Brain microvascular endothelial cell (primary cell): ENCODE measurements at regions not wholly inside any gene's neighbourhood (a gene's known extent, or its start where the extent isn't known, plus 50 kb on each side); places are given as distances from the start of the nearest gene placed in this dataset.

Experiments
- DNase-seq: peaks from one replicate; pipeline ENCODE4 v3.0.0-alpha.2; 2020
- H3K27ac ChIP-seq: fragments of 250-450 bp; sonication (Bioruptor Pico); 2 replicates; pipeline ENCODE4 v1.5.1; 2020; ENCODE audit warnings: mild to moderate bottlenecking, moderate library complexity
- H3K27me3 ChIP-seq: fragments of 250-450 bp; sonication (Bioruptor Pico); replicated peaks from 2 replicates; pipeline ENCODE4 v1.5.1; 2020; ENCODE audit warnings: mild to moderate bottlenecking
- H3K36me3 ChIP-seq: fragments of 250-450 bp; sonication (Bioruptor Pico); replicated peaks from 2 replicates; pipeline ENCODE4 v1.5.1; 2020; ENCODE audit warnings: mild to moderate bottlenecking
- H3K4me3 ChIP-seq: 2 replicates; pipeline ENCODE4 v1.5.1; 2011; ENCODE audit warnings: low read depth, mild to moderate bottlenecking, control low read depth, low read length, moderate library complexity
- in situ Hi-C: cut with HindIII; loops from 2 replicates; pipeline ENCODE4 v1.10.0; 2017; ENCODE audit warnings: low sequenced_read_pairs, low pct_ligation_motif_present
- TF ChIP-seq, protein P1 (sequence below): IDR thresholded peaks from 2 replicates; pipeline ENCODE4 v1.5.1; 2011; ENCODE audit warnings: low read depth, mild to moderate bottlenecking, moderate library complexity, low read length, control low read depth, inconsistent platforms; ENCODE audit errors: missing control alignments

GRCh38 chr15:69806287-69806915 is 291.3 kb downstream of the TLE3 start:
- TF ChIP-seq, protein P1, sequence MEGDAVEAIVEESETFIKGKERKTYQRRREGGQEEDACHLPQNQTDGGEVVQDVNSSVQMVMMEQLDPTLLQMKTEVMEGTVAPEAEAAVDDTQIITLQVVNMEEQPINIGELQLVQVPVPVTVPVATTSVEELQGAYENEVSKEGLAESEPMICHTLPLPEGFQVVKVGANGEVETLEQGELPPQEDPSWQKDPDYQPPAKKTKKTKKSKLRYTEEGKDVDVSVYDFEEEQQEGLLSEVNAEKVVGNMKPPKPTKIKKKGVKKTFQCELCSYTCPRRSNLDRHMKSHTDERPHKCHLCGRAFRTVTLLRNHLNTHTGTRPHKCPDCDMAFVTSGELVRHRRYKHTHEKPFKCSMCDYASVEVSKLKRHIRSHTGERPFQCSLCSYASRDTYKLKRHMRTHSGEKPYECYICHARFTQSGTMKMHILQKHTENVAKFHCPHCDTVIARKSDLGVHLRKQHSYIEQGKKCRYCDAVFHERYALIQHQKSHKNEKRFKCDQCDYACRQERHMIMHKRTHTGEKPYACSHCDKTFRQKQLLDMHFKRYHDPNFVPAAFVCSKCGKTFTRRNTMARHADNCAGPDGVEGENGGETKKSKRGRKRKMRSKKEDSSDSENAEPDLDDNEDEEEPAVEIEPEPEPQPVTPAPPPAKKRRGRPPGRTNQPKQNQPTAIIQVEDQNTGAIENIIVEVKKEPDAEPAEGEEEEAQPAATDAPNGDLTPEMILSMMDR, result no peak
- H3K27ac ChIP-seq, result no peak overlapping the region
- H3K27me3 ChIP-seq, result no peaks in the 10 kb centered on the region
- in situ Hi-C loops, result no loop called here
- no peaks in the 10 kb centered on the region for H3K36me3 ChIP-seq
- DNase-seq, result no peak
- no peak overlapping the region for H3K4me3 ChIP-seq

GRCh38 chr15:69807721-69808120 is 290.0 kb downstream of the TLE3 start:
- in situ Hi-C loops, result no loop called here
- peak; percentile 33 for DNase-seq
- TF ChIP-seq, protein P1, result no peak
- Histone ChIP-seq H3K27me3 (no peaks in the 10 kb centered on the region), H3K36me3 (no peaks in the 10 kb centered on the region), H3K27ac (no peak overlapping the region), H3K4me3 (no peak overlapping the region)

DNA sequence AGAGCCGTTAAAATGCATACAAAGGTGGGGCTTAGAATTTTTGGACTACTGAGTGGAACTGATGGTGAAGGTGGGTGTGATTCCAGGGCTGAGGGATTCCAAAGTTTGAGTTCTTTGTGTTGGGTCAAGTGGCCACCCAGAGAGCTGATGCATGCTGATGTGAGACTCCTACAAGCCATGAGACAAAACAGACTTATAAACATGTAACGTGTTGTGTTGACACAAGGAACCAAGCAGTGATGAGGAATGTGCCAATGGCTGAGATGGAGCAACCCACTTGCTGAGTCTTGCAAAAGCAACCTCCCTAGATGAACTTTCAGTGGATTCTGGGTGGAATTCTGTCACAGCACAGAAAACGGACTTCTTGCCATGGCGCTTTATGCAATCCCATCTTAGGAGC is 289.0 kb downstream of the TLE3 start:
- no peaks in the 10 kb centered on the region for H3K27me3 ChIP-seq
- no peak overlapping the region for H3K27ac ChIP-seq
- TF ChIP-seq, protein P1, result no peak
- DNase-seq, result no peak
- in situ Hi-C loops, result no loop called here
- H3K36me3 ChIP-seq, result no peaks in the 10 kb centered on the region
- H3K4me3 ChIP-seq, result no peak overlapping the region

GRCh38 chr15:69809421-69809820 is 288.3 kb downstream of the TLE3 start:
- TF ChIP-seq, protein P1, result no peak
- in situ Hi-C loops, result no loop called here
- Histone ChIP-seq H3K4me3 (no peak overlapping the region), H3K27ac (no peak overlapping the region), H3K27me3 (no peaks in the 10 kb centered on the region), H3K36me3 (no peaks in the 10 kb centered on the region)
- DNase-seq, result no peak

GRCh38 chr15:69810431-69811354 is 287.0 kb downstream of the TLE3 start:
- no peak for DNase-seq
- H3K27me3 ChIP-seq, result no peaks in the 10 kb centered on the region
- in situ Hi-C loops, result no loop called here
- H3K27ac ChIP-seq, result no peak overlapping the region
- TF ChIP-seq, protein P1, result no peak
- H3K4me3 ChIP-seq, result no peak overlapping the region
- no peaks in the 10 kb centered on the region for H3K36me3 ChIP-seq
